ENCODE measurements at regions not wholly inside any gene's neighbourhood (a gene's known extent, or its start where the extent isn't known, plus 50 kb on each side); places are given as distances from the start of the nearest gene placed in this dataset.

- no peak overlapping the region for H3K9ac ChIP-seq (ENCODE audit: low read depth in 1 of 2, low read length in 2 of 2)
- H3K27me3 ChIP-seq (ENCODE audit: control insufficient read depth in 4 of 4, insufficient read depth in 4 of 4, low read length in 3 of 4) = no peaks in the 10 kb centered on the region
- H3K4me3 ChIP-seq (ENCODE audit: low read depth in 1 of 3, low read length in 3 of 3) = no peak overlapping the region
- no peak for DNase-seq (ENCODE audit: low spot score)
- H3K9me3 ChIP-seq (ENCODE audit: control insufficient read depth in 4 of 4, low read length in 3 of 4) = no peaks in the 10 kb centered on the region
- H3K36me3 ChIP-seq (ENCODE audit: control insufficient read depth in 4 of 4, insufficient read depth in 3 of 4, low read depth in 1 of 4, low read length in 3 of 4) = no peaks in the 10 kb centered on the region
- WGBS = 77% methylated on average over 4 of the region's 4 CpGs
- no peak overlapping the region for H3K27ac ChIP-seq (ENCODE audit: low read depth in 1 of 2, low read length in 2 of 2)
- TF ChIP-seq JUND (IDR thresholded peaks at IDR 0.05) (no peak), TAF1 (conservative IDR thresholded peaks at IDR 0.05) (no peak), FOXA2 (IDR thresholded peaks at IDR 0.05) (no peak), ZBTB33 (IDR thresholded peaks at IDR 0.05) (no peak), CTCF (IDR thresholded peaks at IDR 0.05; ENCODE audit: low read depth, low read length, missing input control) (no peak)
- H3K4me1 ChIP-seq (ENCODE audit: control insufficient read depth in 4 of 4, insufficient read depth in 4 of 4, low read length in 3 of 4) = peaks cover 0 to 6% (median 0%) of the 10 kb centered on the region in 4 donors
Observed at GRCh38 chr22:33971561-33971961, 51.3 kb upstream of the LARGE1 start.

GRCh38 chr22:33975841-33976240, 55.6 kb upstream of the LARGE1 start:
- Histone ChIP-seq H3K27me3 (ENCODE audit: control insufficient read depth in 4 of 4, insufficient read depth in 4 of 4, low read length in 3 of 4) (no peaks in the 10 kb centered on the region), H3K4me3 (ENCODE audit: low read depth in 1 of 3, low read length in 3 of 3) (no peak overlapping the region), H3K9ac (ENCODE audit: low read depth in 1 of 2, low read length in 2 of 2) (no peak overlapping the region), H3K27ac (ENCODE audit: low read depth in 1 of 2, low read length in 2 of 2) (no peak overlapping the region), H3K4me1 (ENCODE audit: control insufficient read depth in 4 of 4, insufficient read depth in 4 of 4, low read length in 3 of 4) (peaks cover 0 to 3% (median 0%) of the 10 kb centered on the region in 4 donors), H3K9me3 (ENCODE audit: control insufficient read depth in 4 of 4, low read length in 3 of 4) (no peaks in the 10 kb centered on the region), H3K36me3 (ENCODE audit: control insufficient read depth in 4 of 4, insufficient read depth in 3 of 4, low read depth in 1 of 4, low read length in 3 of 4) (no peaks in the 10 kb centered on the region)
- WGBS = 97% methylated on average over 3 of the region's 3 CpGs
- TF ChIP-seq HNF4A (conservative IDR thresholded peaks at IDR 0.05) = no peak
- TF ChIP-seq RAD21 (IDR thresholded peaks at IDR 0.05) = no peak
- no peak for TF ChIP-seq HNF4G (IDR thresholded peaks at IDR 0.05)
- no peak for TF ChIP-seq NR2F2 (IDR thresholded peaks at IDR 0.05)
- no peak for TF ChIP-seq JUND (IDR thresholded peaks at IDR 0.05)
- no peak for TF ChIP-seq TAF1 (conservative IDR thresholded peaks at IDR 0.05)
- TF ChIP-seq RXRA (IDR thresholded peaks at IDR 0.05) = no peak
- no peak for TF ChIP-seq YY1 (IDR thresholded peaks at IDR 0.05)
- TF ChIP-seq GABPA (IDR thresholded peaks at IDR 0.05 in 1 of 2, conservative IDR thresholded peaks at IDR 0.05 in 1 of 2) = no peak
- TF ChIP-seq FOXA2 (IDR thresholded peaks at IDR 0.05) = no peak
- no peak for TF ChIP-seq ZBTB33 (IDR thresholded peaks at IDR 0.05)
- DNase-seq (ENCODE audit: low spot score) = no peak

- H3K4me3 ChIP-seq (ENCODE audit: low read depth in 1 of 3, low read length in 3 of 3) = no peak overlapping the region
- peaks cover 1 to 20% (median 6%) of the 10 kb centered on the region in 4 donors for H3K4me1 ChIP-seq (ENCODE audit: control insufficient read depth in 4 of 4, insufficient read depth in 4 of 4, low read length in 3 of 4)
- no peak overlapping the region for H3K27ac ChIP-seq (ENCODE audit: low read depth in 1 of 2, low read length in 2 of 2)
- H3K9ac ChIP-seq (ENCODE audit: low read depth in 1 of 2, low read length in 2 of 2) = no peak overlapping the region
- H3K27me3 ChIP-seq (ENCODE audit: control insufficient read depth in 4 of 4, insufficient read depth in 4 of 4, low read length in 3 of 4) = no peaks in the 10 kb centered on the region
- H3K36me3 ChIP-seq (ENCODE audit: control insufficient read depth in 4 of 4, insufficient read depth in 3 of 4, low read depth in 1 of 4, low read length in 3 of 4) = no peaks in the 10 kb centered on the region
- H3K9me3 ChIP-seq (ENCODE audit: control insufficient read depth in 4 of 4, low read length in 3 of 4) = no peaks in the 10 kb centered on the region
- DNase-seq (ENCODE audit: low spot score) = no peak
- TF ChIP-seq SP1 (IDR thresholded peaks at IDR 0.05) (no peak), ZBTB33 (IDR thresholded peaks at IDR 0.05) (no peak), ATF3 (IDR thresholded peaks at IDR 0.05) (no peak), TAF1 (conservative IDR thresholded peaks at IDR 0.05) (no peak), NR2F2 (IDR thresholded peaks at IDR 0.05) (no peak), FOXA2 (IDR thresholded peaks at IDR 0.05) (peak; percentile 75), HNF4G (IDR thresholded peaks at IDR 0.05) (no peak), MAX (IDR thresholded peaks at IDR 0.05) (no peak), GABPA (IDR thresholded peaks at IDR 0.05 in 1 of 2, conservative IDR thresholded peaks at IDR 0.05 in 1 of 2) (no peak), HNF4A (conservative IDR thresholded peaks at IDR 0.05) (peak in 1 of 2 donors; percentile 37), FOXA1 (IDR thresholded peaks at IDR 0.05) (no peak), CTCF (IDR thresholded peaks at IDR 0.05; ENCODE audit: low read depth, low read length, missing input control) (no peak)
Observed at GRCh38 chr22:33983558-33983957, 63.3 kb upstream of the LARGE1 start.
